Testis (tissue), 2 donors: ENCODE measurements at regions not wholly inside any gene's neighbourhood (a gene's known extent, or its start where the extent isn't known, plus 50 kb on each side); places are given as distances from the start of the nearest gene placed in this dataset.

Experiments used
- DNase-seq: peaks from one replicate; pipeline ENCODE4 v3.0.0-alpha.2; 2019
- H3K27ac ChIP-seq, 2 donors: fragments of 200-600 bp; sonication (generic); one replicate each; pipeline ENCODE4 v1.5.1; 2019
- H3K27me3 ChIP-seq: fragments of 200-600 bp; sonication (generic); one replicate; pipeline ENCODE4 v1.5.1; 2019
- H3K36me3 ChIP-seq: fragments of 200-600 bp; sonication (generic); one replicate; pipeline ENCODE4 v1.5.1; 2017; ENCODE audit warnings: low read depth; ENCODE audit errors: missing control alignments
- H3K4me1 ChIP-seq: fragments of 200-600 bp; sonication (generic); one replicate; pipeline ENCODE4 v1.5.1; 2019
- H3K4me3 ChIP-seq, 2 donors: fragments of 200-600 bp; sonication (generic); one replicate each; pipeline ENCODE4 v1.5.1; 2017 to 2019
- H3K9me3 ChIP-seq: fragments of 200-600 bp; sonication (generic); one replicate; pipeline ENCODE4 v1.5.1; 2017
- POLR2A ChIP-seq: fragments of 450-650 bp; IDR thresholded peaks from one replicate; pipeline ENCODE4 v1.6.1; 2017; ENCODE audit warnings: antibody characterized with exemption, mild to moderate bottlenecking, moderate library complexity
- WGBS, 2 donors: methylation state at CpG; one replicate each; pipeline ENCODE4 v1.1.5; 2018; 5-methylcytosine and 5-hydroxymethylcytosine counted together
- intact Hi-C: fragments of 100-400 bp; cut with DNase I; formaldehyde crosslinking; loops from one replicate; pipeline ENCODE4 v1.15.1; 2023; ENCODE audit warnings: low total_unique reads
- TF ChIP-seq, protein P1 (sequence below), 3 experiments: fragments of 450-650 bp in 2 of 3; fragments of 200-600 bp in 1 of 3; sonication (generic) in 1 of 3; IDR thresholded peaks; one replicate each; pipeline ENCODE4 v1.5.1; 2016 to 2019; ENCODE audit warnings: antibody characterized with exemption in 3 of 3, mild to moderate bottlenecking in 2 of 3, moderate library complexity in 1 of 3

DNA sequence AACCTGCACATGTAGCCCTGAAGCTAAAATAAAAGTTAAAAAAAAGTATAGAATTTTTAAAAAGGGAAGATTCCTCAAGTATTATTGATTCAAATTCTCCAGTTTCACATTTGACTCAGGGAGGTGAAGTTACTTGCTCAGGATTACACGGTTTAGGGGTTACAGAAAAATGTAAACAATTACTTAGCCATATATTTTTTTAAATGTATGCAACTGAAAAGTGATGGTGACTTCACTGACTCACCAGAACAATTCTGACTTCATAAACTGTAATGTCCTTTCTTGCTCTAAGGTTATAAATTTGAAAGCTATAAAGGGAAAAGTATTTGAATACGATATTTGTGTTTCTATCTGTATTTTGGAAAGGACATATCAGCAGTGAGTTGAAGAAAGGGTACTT, 371.2 kb downstream of the SPRY1 start:
- Histone ChIP-seq H3K36me3 (no peaks in the 10 kb centered on the region), H3K4me1 (no peaks in the 10 kb centered on the region), H3K4me3 (no peak overlapping the region), H3K9me3 (no peaks in the 10 kb centered on the region), H3K27me3 (no peaks in the 10 kb centered on the region), H3K27ac (no peak overlapping the region)
- no peak for TF ChIP-seq POLR2A
- TF ChIP-seq, protein P1, sequence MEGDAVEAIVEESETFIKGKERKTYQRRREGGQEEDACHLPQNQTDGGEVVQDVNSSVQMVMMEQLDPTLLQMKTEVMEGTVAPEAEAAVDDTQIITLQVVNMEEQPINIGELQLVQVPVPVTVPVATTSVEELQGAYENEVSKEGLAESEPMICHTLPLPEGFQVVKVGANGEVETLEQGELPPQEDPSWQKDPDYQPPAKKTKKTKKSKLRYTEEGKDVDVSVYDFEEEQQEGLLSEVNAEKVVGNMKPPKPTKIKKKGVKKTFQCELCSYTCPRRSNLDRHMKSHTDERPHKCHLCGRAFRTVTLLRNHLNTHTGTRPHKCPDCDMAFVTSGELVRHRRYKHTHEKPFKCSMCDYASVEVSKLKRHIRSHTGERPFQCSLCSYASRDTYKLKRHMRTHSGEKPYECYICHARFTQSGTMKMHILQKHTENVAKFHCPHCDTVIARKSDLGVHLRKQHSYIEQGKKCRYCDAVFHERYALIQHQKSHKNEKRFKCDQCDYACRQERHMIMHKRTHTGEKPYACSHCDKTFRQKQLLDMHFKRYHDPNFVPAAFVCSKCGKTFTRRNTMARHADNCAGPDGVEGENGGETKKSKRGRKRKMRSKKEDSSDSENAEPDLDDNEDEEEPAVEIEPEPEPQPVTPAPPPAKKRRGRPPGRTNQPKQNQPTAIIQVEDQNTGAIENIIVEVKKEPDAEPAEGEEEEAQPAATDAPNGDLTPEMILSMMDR (IDR thresholded peaks at IDR 0.05): no peak
- 51 to 57% methylated on average over 2 of the region's 2 CpGs for whole genome bisulfite sequencing, 2 donors
- DNase-seq: no peak
- intact Hi-C loops: no loop called here

DNA sequence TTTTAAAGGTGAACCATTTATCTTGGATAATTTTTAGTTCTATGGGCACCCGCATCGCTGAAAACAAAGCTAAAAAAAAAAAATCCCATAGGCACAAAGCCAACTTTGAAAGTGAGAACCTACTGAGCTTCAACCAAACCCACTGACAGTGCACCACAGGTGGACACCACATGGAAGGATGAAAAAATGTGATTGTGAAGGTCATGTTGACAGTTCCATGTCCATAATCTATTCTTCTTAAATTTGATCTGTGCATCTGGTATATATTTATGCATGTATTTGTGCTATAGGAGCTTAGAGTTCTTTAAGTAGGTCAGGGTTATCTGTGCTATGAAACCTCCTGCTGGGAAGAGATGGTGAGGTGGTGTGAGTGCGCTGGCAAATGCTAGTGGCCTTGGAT, 374.3 kb downstream of the SPRY1 start:
- Histone ChIP-seq H3K27ac (no peak overlapping the region), H3K4me3 (no peak overlapping the region), H3K4me1 (no peaks in the 10 kb centered on the region), H3K36me3 (no peaks in the 10 kb centered on the region), H3K9me3 (no peaks in the 10 kb centered on the region), H3K27me3 (no peaks in the 10 kb centered on the region)
- WGBS, 2 donors: 73 to 75% methylated on average over 3 of the region's 3 CpGs
- TF ChIP-seq, protein P1 (IDR thresholded peaks at IDR 0.05): no peak
- no peak for TF ChIP-seq POLR2A
- intact Hi-C loops: no loop called here
- no peak for DNase-seq

DNA sequence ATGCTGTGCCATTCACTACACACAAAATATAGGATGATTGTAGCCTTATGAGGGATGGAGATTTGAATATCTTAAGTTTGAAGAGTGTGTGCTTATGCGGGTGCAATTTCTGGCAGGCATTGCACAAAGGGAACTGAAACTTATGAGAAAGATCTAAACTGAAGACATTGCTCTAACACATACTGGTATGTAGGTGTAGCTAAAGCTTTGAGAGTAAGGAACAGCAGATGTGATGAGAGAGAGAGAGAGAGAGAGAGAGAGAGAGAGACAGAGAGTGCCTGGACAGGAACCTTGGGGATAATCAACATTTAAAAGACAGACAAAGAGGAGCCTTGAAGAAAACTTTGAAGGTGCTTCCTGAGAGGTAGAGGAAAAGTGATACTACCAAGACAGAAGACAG, 379.7 kb downstream of the SPRY1 start:
- WGBS, 2 donors: 74 to 91% methylated on average over 1 of the region's 1 CpG
- H3K9me3 ChIP-seq: no peaks in the 10 kb centered on the region
- H3K27ac ChIP-seq: no peak overlapping the region
- H3K4me3 ChIP-seq: no peak overlapping the region
- H3K27me3 ChIP-seq: no peaks in the 10 kb centered on the region
- no peak for TF ChIP-seq POLR2A
- intact Hi-C loops: no loop called here
- H3K36me3 ChIP-seq: no peaks in the 10 kb centered on the region
- H3K4me1 ChIP-seq: peaks cover 10% of the 10 kb centered on the region
- DNase-seq: no peak

DNA sequence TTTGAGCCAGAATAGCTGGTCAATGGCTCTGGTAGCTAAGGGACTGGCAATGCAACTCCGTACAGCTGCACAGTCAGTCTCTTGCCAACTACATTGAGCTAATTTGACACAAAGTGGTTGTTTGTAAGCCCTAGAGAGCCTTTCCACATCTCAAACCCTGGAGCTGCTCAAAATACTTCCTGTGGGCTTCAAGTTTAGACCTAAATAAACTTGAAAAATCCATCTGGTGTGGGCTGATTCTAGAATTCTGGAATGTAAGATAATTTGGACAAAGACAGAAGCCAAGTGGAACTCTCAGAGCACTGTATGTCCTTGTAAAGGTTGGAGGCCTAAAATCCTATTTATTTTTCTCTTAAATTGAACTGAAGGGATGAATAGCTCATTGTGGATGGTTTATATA, 380.8 kb downstream of the SPRY1 start:
- Histone ChIP-seq H3K4me1 (peaks cover 10% of the 10 kb centered on the region), H3K9me3 (no peaks in the 10 kb centered on the region), H3K4me3 (no peak overlapping the region), H3K27me3 (no peaks in the 10 kb centered on the region), H3K36me3 (no peaks in the 10 kb centered on the region), H3K27ac (peak overlapping the region; percentile 4 to 8)
- 35 to 40% methylated on average over 1 of the region's 1 CpG for WGBS, 2 donors
- TF ChIP-seq, protein P1 (IDR thresholded peaks at IDR 0.05): no peak
- TF ChIP-seq POLR2A: no peak
- DNase-seq: peak; percentile 33
- intact Hi-C loops: no loop called here

DNA sequence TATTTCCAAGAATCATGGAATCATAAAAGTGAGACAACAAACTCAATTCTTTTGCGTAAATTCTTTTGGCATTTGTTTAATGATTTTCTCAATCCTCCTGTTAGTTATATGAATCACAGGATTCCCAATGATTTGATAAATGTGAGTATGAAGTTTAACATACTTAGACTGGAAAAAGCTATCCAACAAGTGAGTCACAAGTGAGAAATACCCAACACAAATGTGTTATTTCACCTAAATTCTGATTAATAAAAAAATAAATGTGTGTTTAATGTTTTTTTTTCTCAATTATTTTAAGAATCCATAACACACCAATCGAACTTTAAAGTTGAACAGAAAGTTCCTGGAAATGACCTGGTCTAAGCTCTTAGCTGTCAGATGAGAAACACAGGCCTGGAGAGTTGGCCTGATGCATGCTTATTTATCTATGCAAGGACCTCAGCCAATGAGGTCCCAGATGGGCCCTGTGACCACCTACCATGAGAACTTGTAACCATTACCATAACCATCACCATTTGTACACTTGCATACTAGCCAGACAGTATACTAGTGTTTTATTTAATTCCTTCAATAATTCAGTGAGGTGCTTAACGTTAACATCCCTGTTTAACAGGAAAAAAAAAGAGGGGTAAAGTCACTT, 386.7 kb downstream of the SPRY1 start:
- intact Hi-C loops: no loop called here
- H3K27ac ChIP-seq: no peak overlapping the region

More for the DNA sequence above, 386.7 kb downstream of the SPRY1 start:
- no peaks in the 10 kb centered on the region for H3K27me3 ChIP-seq
- peak; percentile 28 for DNase-seq
- H3K4me3 ChIP-seq: no peak overlapping the region
- 59 to 77% methylated on average over 3 of the region's 3 CpGs for WGBS, 2 donors
- H3K4me1 ChIP-seq: no peaks in the 10 kb centered on the region
- no peaks in the 10 kb centered on the region for H3K36me3 ChIP-seq
- no peaks in the 10 kb centered on the region for H3K9me3 ChIP-seq
- TF ChIP-seq, protein P1 (IDR thresholded peaks at IDR 0.05): no peak
- TF ChIP-seq POLR2A: no peak
